ENCODE measurements at regions not wholly inside any gene's neighbourhood (a gene's known extent, or its start where the extent isn't known, plus 50 kb on each side); places are given as distances from the start of the nearest gene placed in this dataset.

DNA sequence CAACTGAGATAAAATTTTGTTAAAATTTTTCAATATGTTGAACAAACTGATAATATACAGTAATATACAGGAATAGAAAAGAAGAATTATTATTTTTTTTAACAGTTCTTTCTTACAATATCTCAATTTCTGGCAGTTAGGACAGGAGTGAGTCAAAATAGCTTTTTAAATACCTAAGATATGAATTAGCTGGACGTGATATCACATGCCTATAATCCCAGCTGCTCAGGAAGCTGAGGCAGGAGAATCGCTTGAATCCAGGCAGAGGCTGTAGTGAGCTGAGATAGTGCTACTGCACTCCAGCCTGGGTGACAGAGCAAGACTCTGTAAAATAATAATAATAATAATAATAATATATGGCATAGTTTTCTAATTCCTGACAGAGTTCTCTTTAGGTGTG lies 1039.3 kb downstream of the STPG2 start:
- Mint-ChIP-seq H3K9me3 (ENCODE audit: low read depth, unreplicated experiment) (peaks cover 2% of the 10 kb centered on the region), H3K4me3 (ENCODE audit: low read depth, unreplicated experiment) (no peak overlapping the region)
- CTCF ChIA-PET, result no interaction called here

DNA sequence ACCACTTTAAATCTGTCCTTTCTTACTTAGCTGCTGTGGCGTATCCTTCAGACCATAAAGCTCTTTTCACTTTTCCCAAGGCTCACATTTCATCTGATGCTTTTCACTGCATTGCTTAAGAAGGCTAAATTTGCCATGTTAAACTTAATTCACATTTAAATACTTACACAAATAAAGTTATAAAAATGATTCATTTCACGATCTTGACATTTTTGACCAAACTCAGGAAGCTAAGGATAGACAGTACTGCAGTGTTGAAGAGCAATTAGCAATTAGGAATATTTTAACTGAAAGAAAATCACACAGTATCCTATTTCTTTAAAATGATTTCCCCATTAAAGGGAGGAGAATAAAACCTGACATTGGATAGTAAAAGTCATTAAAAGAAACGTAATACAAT lies 1038.6 kb downstream of the STPG2 start:
- no peak for DNase-seq
- Mint-ChIP-seq H3K27ac (ENCODE audit: unreplicated experiment) (no peak overlapping the region), H3K9me3 (ENCODE audit: low read depth, unreplicated experiment) (peaks cover 2% of the 10 kb centered on the region), H3K4me3 (ENCODE audit: low read depth, unreplicated experiment) (no peak overlapping the region), H3K4me1 (ENCODE audit: low read depth, unreplicated experiment) (no peaks in the 10 kb centered on the region), H3K36me3 (ENCODE audit: insufficient read depth, unreplicated experiment) (no peaks in the 10 kb centered on the region), H3K27me3 (ENCODE audit: unreplicated experiment) (no peaks in the 10 kb centered on the region)
- CTCF ChIA-PET, result no interaction called here
- no TSS peak for BruUV-seq (replicated peaks)
- TF ChIP-seq, protein P1, sequence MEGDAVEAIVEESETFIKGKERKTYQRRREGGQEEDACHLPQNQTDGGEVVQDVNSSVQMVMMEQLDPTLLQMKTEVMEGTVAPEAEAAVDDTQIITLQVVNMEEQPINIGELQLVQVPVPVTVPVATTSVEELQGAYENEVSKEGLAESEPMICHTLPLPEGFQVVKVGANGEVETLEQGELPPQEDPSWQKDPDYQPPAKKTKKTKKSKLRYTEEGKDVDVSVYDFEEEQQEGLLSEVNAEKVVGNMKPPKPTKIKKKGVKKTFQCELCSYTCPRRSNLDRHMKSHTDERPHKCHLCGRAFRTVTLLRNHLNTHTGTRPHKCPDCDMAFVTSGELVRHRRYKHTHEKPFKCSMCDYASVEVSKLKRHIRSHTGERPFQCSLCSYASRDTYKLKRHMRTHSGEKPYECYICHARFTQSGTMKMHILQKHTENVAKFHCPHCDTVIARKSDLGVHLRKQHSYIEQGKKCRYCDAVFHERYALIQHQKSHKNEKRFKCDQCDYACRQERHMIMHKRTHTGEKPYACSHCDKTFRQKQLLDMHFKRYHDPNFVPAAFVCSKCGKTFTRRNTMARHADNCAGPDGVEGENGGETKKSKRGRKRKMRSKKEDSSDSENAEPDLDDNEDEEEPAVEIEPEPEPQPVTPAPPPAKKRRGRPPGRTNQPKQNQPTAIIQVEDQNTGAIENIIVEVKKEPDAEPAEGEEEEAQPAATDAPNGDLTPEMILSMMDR (IDR thresholded peaks at IDR 0.05; ENCODE audit: unreplicated experiment), result no peak
- intact Hi-C loops (cut with micrococcal nuclease; ENCODE audit: unreplicated experiment), result no loop called here

More for the DNA sequence above, 1039.3 kb downstream of the STPG2 start:
- intact Hi-C loops (cut with micrococcal nuclease; ENCODE audit: unreplicated experiment), result no loop called here
- no peak overlapping the region for H3K27ac Mint-ChIP-seq (ENCODE audit: unreplicated experiment)
- H3K36me3 Mint-ChIP-seq (ENCODE audit: insufficient read depth, unreplicated experiment), result no peaks in the 10 kb centered on the region
- H3K27me3 Mint-ChIP-seq (ENCODE audit: unreplicated experiment), result no peaks in the 10 kb centered on the region
- no peak for DNase-seq
- TF ChIP-seq, protein P1 (IDR thresholded peaks at IDR 0.05; ENCODE audit: unreplicated experiment), result no peak
- H3K4me1 Mint-ChIP-seq (ENCODE audit: low read depth, unreplicated experiment), result no peaks in the 10 kb centered on the region
- BruUV-seq (replicated peaks), result no TSS peak

DNA sequence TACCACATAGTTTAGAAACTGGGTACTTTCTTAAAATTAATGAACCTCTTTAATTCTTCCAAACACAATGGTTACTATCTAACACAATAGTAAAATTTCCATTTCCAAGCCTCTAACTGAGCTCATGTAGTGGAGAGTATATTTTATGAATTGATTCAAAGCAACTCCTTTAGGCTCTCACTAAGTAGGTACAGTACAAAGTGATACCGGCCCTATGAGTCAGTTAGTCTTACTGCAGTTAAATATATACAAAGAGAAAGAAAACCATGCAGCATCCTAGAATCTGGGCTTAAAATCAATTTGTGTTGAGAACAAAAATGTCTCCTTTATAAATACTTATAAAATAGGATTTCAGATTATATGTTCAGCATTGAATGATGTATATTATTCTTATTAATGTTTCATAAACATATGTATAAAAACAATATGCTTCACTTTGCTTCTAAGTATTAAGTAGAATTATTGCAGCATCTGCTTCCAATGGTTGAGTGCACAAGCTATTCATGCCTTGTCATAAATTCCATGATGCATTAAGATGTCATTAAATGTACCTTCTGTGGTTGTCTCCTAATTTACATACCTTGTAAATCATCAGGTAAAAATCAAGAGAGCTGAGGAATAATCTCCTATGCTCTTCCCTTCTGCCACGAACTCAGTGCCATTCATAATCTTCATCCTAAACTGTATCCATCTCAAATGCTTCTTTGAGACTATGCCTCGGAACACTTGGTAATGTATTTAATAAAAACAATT lies 1037.8 kb downstream of the STPG2 start:
- no TSS peak for BruUV-seq (replicated peaks)
- CTCF ChIA-PET, result no interaction called here
- Mint-ChIP-seq H3K9me3 (ENCODE audit: low read depth, unreplicated experiment) (peaks cover 2% of the 10 kb centered on the region), H3K4me1 (ENCODE audit: low read depth, unreplicated experiment) (no peaks in the 10 kb centered on the region), H3K4me3 (ENCODE audit: low read depth, unreplicated experiment) (no peak overlapping the region), H3K36me3 (ENCODE audit: insufficient read depth, unreplicated experiment) (no peaks in the 10 kb centered on the region), H3K27ac (ENCODE audit: unreplicated experiment) (no peak overlapping the region), H3K27me3 (ENCODE audit: unreplicated experiment) (no peaks in the 10 kb centered on the region)
- intact Hi-C loops (cut with micrococcal nuclease; ENCODE audit: unreplicated experiment), result no loop called here
- no peak for DNase-seq
- TF ChIP-seq, protein P1 (IDR thresholded peaks at IDR 0.05; ENCODE audit: unreplicated experiment), result no peak

DNA sequence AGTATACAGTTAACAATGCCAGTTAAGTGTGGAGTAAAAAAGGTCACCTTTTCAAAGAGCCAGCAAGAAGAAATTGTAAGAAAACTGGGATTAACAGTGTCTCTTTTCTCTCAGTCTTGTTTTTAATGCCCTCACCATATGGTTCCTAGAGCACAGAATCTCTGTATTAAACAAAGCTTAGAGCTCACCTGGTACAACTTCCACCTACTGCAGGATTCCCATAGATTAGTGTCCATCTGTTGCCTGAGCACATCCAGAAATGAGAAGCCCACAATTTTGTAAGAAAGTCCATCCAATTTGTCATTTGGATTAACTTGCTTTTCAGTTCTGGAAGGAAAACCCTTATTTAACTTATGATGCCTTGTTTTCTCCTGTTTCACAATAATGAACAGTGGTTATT lies 1037.1 kb downstream of the STPG2 start:
- Mint-ChIP-seq H3K36me3 (ENCODE audit: insufficient read depth, unreplicated experiment) (no peaks in the 10 kb centered on the region), H3K27me3 (ENCODE audit: unreplicated experiment) (no peaks in the 10 kb centered on the region), H3K9me3 (ENCODE audit: low read depth, unreplicated experiment) (peaks cover 2% of the 10 kb centered on the region), H3K4me3 (ENCODE audit: low read depth, unreplicated experiment) (no peak overlapping the region), H3K4me1 (ENCODE audit: low read depth, unreplicated experiment) (no peaks in the 10 kb centered on the region), H3K27ac (ENCODE audit: unreplicated experiment) (no peak overlapping the region)
- TF ChIP-seq, protein P1 (IDR thresholded peaks at IDR 0.05; ENCODE audit: unreplicated experiment), result no peak
- BruUV-seq (replicated peaks), result no TSS peak
- no peak for DNase-seq
- intact Hi-C loops (cut with micrococcal nuclease; ENCODE audit: unreplicated experiment), result no loop called here
- CTCF ChIA-PET, result no interaction called here
